Hepatocyte (in vitro differentiated cells): ENCODE measurements at regions not wholly inside any gene's neighbourhood (a gene's known extent, or its start where the extent isn't known, plus 50 kb on each side); places are given as distances from the start of the nearest gene placed in this dataset.

Experiments used
- DNase-seq: peaks from one replicate; pipeline ENCODE4 v3.0.0-alpha.2; 2016; ENCODE audit warnings: low spot score
- H2AFZ ChIP-seq: fragments of 200-600 bp; sonication (generic); 2 replicates; pipeline ENCODE4 v1.6.0; 2016; ENCODE audit warnings: antibody characterized with exemption, mild to moderate bottlenecking
- H3K27ac ChIP-seq: fragments of 200-600 bp; sonication (generic); 2 replicates; pipeline ENCODE4 v1.5.1; 2016; ENCODE audit warnings: mild to moderate bottlenecking
- H3K27me3 ChIP-seq: fragments of 200-600 bp; sonication (generic); 2 replicates; pipeline ENCODE4 v1.6.1; 2016
- H3K36me3 ChIP-seq: fragments of 200-600 bp; sonication (generic); replicated peaks from 2 replicates; pipeline ENCODE4 v1.5.1; 2016; ENCODE audit warnings: low read depth; ENCODE audit not compliant: insufficient read depth
- H3K4me1 ChIP-seq: fragments of 200-600 bp; sonication (generic); 2 replicates; pipeline ENCODE4 v1.5.1; 2016; ENCODE audit warnings: mild to moderate bottlenecking, moderate library complexity; ENCODE audit not compliant: insufficient read depth
- H3K4me2 ChIP-seq: fragments of 200-600 bp; sonication (generic); 2 replicates; pipeline ENCODE4 v1.6.0; 2016
- H3K4me3 ChIP-seq: fragments of 200-600 bp; sonication (generic); 2 replicates; pipeline ENCODE4 v1.5.1; 2016; ENCODE audit warnings: mild to moderate bottlenecking
- H3K79me2 ChIP-seq: fragments of 200-600 bp; sonication (generic); 2 replicates; pipeline ENCODE4 v1.6.0; 2017; ENCODE audit warnings: mild to moderate bottlenecking
- H3K9me2 ChIP-seq: fragments of 200-600 bp; sonication (generic); replicated peaks from 2 replicates; pipeline ENCODE4 v1.6.0; 2017; ENCODE audit warnings: mild to moderate bottlenecking; ENCODE audit not compliant: insufficient read depth
- H3K9me3 ChIP-seq: fragments of 200-600 bp; sonication (generic); 2 replicates; pipeline ENCODE4 v1.5.1; 2016; ENCODE audit warnings: low read depth, mild to moderate bottlenecking
- H4K20me1 ChIP-seq: fragments of 200-600 bp; sonication (generic); 2 replicates; pipeline ENCODE4 v1.6.0; 2016; ENCODE audit warnings: mild to moderate bottlenecking; ENCODE audit not compliant: insufficient read depth, poor library complexity, severe bottlenecking
- EZH2 ChIP-seq: fragments of 200-600 bp; sonication (generic); IDR thresholded peaks from 2 replicates; pipeline ENCODE4 v1.6.1; 2016; ENCODE audit warnings: antibody characterized with exemption, mild to moderate bottlenecking, borderline replicate concordance
- EZH2phosphoT487 ChIP-seq: fragments of 200-600 bp; sonication (generic); IDR thresholded peaks from one replicate; pipeline ENCODE4 v1.6.1; 2018; ENCODE audit warnings: antibody characterized with exemption, mild to moderate bottlenecking, low read depth, moderate library complexity; ENCODE audit not compliant: unreplicated experiment, severe bottlenecking
- WGBS: methylation state at CpG from one replicate; pipeline ENCODE4 v1.1.6; 2016; ENCODE audit warnings: low lambda C conversion rate; ENCODE audit errors: missing lambda C conversion rate; 5-methylcytosine and 5-hydroxymethylcytosine counted together
- TF ChIP-seq, protein P1 (sequence below): fragments of 200-600 bp; sonication (generic); IDR thresholded peaks from 2 replicates; pipeline ENCODE4 v1.5.1; 2016; ENCODE audit warnings: antibody characterized with exemption, mild to moderate bottlenecking; ENCODE audit not compliant: poor library complexity

DNA sequence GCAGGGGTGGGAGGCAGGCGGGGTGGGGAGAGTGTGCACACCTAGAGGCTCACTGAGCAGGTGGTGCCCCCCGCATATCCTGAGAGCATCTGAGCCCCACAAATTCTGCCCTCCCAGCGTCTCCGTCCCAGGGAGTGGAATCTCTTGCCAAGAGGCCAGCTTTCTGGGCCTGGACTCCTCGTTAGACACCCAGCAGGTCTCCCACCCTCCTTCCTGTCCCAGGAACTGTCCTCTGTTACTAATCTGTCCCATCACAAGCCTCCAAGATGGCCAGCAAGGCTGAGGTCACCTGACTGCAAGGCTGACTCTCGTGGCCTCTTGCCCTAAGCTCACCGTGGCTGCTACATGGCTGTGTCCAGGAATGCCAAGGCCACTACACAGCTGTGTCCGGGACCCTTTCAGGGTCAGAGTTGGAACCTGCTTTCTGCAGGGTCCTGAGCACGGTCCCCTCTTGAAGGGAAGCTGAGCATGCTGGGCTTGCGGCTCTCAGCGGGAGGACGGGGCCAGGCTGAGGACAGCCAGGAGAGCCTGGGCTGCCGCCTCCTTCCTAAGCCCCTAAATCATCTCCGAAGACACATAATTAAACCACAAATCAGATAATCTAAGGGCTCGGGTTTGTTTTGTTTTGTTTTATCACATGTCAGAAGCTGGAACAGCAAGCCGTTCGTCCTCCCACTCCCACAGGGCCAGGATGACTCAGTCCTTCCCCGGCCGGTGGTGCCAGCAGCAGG, 1327.3 kb downstream of the TBC1D22A start:
- Histone ChIP-seq H4K20me1 (no peaks in the 10 kb centered on the region), H3K27ac (no peak overlapping the region), H2AFZ (no peak overlapping the region), H3K9me3 (no peaks in the 10 kb centered on the region), H3K9me2 (no peaks in the 10 kb centered on the region), H3K4me3 (no peak overlapping the region), H3K4me1 (peaks cover 3% of the 10 kb centered on the region), H3K36me3 (no peaks in the 10 kb centered on the region), H3K4me2 (peak overlapping the region; percentile 59), H3K27me3 (no peaks in the 10 kb centered on the region), H3K79me2 (no peaks in the 10 kb centered on the region)
- 51% methylated on average over 17 of the region's 19 CpGs for WGBS
- TF ChIP-seq EZH2: no peak
- peak; percentile 61 for DNase-seq

DNA sequence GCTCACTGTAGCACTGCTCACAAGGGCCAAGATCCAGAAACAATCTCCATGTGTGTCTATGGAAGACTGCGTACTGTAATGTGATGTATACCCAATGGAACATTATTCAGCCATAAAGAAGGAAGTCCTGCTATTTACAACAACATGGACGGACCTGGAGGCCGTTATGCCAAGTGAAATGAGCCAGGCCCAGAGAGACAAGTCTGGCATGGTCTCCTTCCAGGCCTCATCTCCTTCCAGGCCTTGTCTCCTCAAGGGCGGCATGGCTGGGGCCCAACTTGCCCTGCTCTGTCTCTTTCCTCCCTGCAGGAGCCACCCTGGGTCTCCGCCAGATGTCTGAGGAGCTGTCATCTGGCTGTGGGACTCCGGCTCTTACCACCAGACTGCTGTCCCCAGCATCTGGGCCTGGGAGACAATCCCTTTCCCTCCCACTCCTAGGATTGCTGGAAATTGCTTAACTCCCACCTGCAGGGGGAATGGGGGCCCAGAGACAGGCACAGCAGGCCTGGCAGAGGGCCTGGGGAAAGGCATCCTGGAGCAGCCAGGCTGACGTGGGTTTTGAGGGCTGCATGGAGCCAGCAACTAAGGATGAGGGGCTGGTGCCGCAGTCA, 1326.6 kb downstream of the TBC1D22A start:
- H3K4me3 ChIP-seq: no peak overlapping the region
- TF ChIP-seq EZH2phosphoT487: no peak
- TF ChIP-seq EZH2: no peak
- TF ChIP-seq, protein P1, sequence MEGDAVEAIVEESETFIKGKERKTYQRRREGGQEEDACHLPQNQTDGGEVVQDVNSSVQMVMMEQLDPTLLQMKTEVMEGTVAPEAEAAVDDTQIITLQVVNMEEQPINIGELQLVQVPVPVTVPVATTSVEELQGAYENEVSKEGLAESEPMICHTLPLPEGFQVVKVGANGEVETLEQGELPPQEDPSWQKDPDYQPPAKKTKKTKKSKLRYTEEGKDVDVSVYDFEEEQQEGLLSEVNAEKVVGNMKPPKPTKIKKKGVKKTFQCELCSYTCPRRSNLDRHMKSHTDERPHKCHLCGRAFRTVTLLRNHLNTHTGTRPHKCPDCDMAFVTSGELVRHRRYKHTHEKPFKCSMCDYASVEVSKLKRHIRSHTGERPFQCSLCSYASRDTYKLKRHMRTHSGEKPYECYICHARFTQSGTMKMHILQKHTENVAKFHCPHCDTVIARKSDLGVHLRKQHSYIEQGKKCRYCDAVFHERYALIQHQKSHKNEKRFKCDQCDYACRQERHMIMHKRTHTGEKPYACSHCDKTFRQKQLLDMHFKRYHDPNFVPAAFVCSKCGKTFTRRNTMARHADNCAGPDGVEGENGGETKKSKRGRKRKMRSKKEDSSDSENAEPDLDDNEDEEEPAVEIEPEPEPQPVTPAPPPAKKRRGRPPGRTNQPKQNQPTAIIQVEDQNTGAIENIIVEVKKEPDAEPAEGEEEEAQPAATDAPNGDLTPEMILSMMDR: no peak
- H3K79me2 ChIP-seq: no peaks in the 10 kb centered on the region
- H4K20me1 ChIP-seq: no peaks in the 10 kb centered on the region
- no peaks in the 10 kb centered on the region for H3K36me3 ChIP-seq
- H3K9me3 ChIP-seq: no peaks in the 10 kb centered on the region
- H3K27ac ChIP-seq: no peak overlapping the region
- peaks cover 3% of the 10 kb centered on the region for H3K4me1 ChIP-seq
- H2AFZ ChIP-seq: no peak overlapping the region
- WGBS: 95% methylated on average over 7 of the region's 8 CpGs
- H3K9me2 ChIP-seq: no peaks in the 10 kb centered on the region
- DNase-seq: no peak
- H3K27me3 ChIP-seq: no peaks in the 10 kb centered on the region
- no peak overlapping the region for H3K4me2 ChIP-seq

DNA sequence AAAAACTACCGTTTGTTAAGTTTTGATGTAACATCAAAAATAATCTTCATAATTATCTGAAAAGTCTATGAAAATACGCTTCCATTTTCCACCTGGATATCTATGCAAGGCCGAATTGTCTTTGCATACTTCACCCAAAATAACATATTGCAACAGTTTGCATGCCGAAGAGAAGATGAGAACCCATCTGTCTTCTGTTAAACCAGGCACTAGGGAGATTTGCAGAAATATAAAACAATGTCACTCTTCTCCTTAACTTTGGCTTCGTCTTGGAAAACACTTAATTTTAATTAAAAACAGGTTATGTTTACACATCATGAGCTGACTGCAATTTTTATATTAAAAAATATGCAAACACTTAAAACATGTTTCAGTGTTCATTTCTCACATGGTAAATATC, 1325.8 kb downstream of the TBC1D22A start:
- Histone ChIP-seq H3K9me3 (no peaks in the 10 kb centered on the region), H2AFZ (no peak overlapping the region), H3K4me3 (no peak overlapping the region), H4K20me1 (no peaks in the 10 kb centered on the region), H3K4me1 (peaks cover 3% of the 10 kb centered on the region), H3K79me2 (no peaks in the 10 kb centered on the region), H3K9me2 (no peaks in the 10 kb centered on the region), H3K27me3 (no peaks in the 10 kb centered on the region), H3K27ac (no peak overlapping the region), H3K4me2 (no peak overlapping the region), H3K36me3 (no peaks in the 10 kb centered on the region)
- 83% methylated on average over 5 of the region's 5 CpGs for WGBS
- no peak for DNase-seq
- TF ChIP-seq EZH2: no peak
- TF ChIP-seq, protein P1: no peak
- TF ChIP-seq EZH2phosphoT487: no peak

DNA sequence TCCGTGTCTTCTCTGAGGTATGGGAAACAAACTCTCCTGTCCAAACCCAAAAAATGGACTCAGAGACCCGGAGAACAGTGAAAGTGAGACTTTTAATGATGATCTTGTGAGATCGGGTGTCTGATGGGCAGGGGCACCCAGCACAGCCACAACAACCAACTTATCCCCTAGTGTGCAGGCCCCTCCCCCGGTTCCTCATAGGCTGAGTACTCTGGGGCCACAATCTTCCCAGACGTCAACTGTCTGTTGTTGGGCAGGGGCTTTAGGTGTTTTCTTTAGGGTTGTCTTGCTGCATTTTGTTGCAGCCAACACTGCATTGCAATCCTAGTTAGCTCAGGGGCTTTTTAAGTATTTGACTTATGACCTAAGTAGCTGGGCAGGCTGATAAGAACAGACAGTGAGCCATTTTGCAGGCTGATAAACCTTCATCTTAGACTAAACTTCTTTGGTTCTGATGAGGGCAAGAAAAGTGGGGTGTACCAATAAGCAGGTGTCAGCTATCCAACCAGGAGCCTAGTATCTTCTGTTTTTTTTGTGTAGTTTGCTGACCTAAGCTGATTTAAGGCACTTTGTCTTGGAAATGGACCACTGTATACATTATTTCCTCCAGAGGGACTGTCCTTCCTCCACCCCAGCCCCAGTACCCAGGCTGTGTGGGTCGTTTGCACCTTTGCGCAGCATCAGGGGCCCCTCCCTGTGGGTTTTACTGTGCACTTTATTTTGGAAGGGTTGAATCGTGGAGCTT, 1323.6 kb downstream of the TBC1D22A start:
- H3K9me2 ChIP-seq: no peaks in the 10 kb centered on the region
- no peaks in the 10 kb centered on the region for H3K79me2 ChIP-seq
- no peak overlapping the region for H2AFZ ChIP-seq
- no peak for DNase-seq
- H3K4me2 ChIP-seq: no peak overlapping the region
- 78% methylated on average over 8 of the region's 8 CpGs for WGBS
- no peaks in the 10 kb centered on the region for H3K9me3 ChIP-seq
- no peak overlapping the region for H3K4me3 ChIP-seq
- no peaks in the 10 kb centered on the region for H4K20me1 ChIP-seq
- H3K4me1 ChIP-seq: peaks cover 3% of the 10 kb centered on the region
- no peaks in the 10 kb centered on the region for H3K27me3 ChIP-seq
- H3K36me3 ChIP-seq: no peaks in the 10 kb centered on the region
- no peak overlapping the region for H3K27ac ChIP-seq
- no peak for TF ChIP-seq EZH2phosphoT487
